T-cell (primary cell): ENCODE measurements at regions not wholly inside any gene's neighbourhood (a gene's known extent, or its start where the extent isn't known, plus 50 kb on each side); places are given as distances from the start of the nearest gene placed in this dataset.

Experiments used
- ATAC-seq, 4 experiments: fragments of 200-7000 bp in 3 of 4; fragments of 150-1000 bp in 1 of 4; cut with Tn5 transposase; replicated peaks in 1 of 4; 1 replicate in 3 of 4; 2 replicates in 1 of 4; pipeline ENCODE4 v1.10.0; 2021; ENCODE audit warnings: moderate library complexity in 3 of 4, mild to moderate bottlenecking in 2 of 4, moderate number of reproducible peaks in 1 of 4
- CTCF ChIA-PET, 2 donors: fragments of 300-600 bp; sonication (Branson Sonifier 250); formaldehyde crosslinking; loops; one replicate each; lab custom pipeline; 2022; ENCODE audit warnings: antibody characterized with exemption in 2 of 2; lab: Charles Lee
- POLR2A ChIA-PET, 2 donors: fragments of 300-600 bp; sonication (Branson Sonifier 250); formaldehyde crosslinking; loops; one replicate each; lab custom pipeline; 2022; ENCODE audit warnings: antibody characterized with exemption in 2 of 2; lab: Charles Lee
- DNase-seq, 35 experiments: peaks; one replicate each; pipeline versions ENCODE4 v3.0.0 to v3.0.0-alpha.2; 2013 to 2023
- H3K27ac ChIP-seq: one replicate; pipeline ENCODE4 v1.5.1; 2013; ENCODE audit warnings: low read length
- H3K27me3 ChIP-seq, 2 experiments: replicated peaks in 1 of 2; 1 replicate in 1 of 2; 2 replicates in 1 of 2; pipeline versions ENCODE4 v1.6.1 to v1.7.0; 2013; ENCODE audit warnings: low read length in 1 of 2, mixed read lengths in 1 of 2; ENCODE audit not compliant: control insufficient read depth in 2 of 2, insufficient read depth in 2 of 2; ENCODE audit errors: extremely low read depth in 1 of 2
- H3K36me3 ChIP-seq, 2 donors: 1 replicate in 1 of 2; 2 replicates in 1 of 2; pipeline versions ENCODE4 v1.6.1 to v1.7.0; 2013; ENCODE audit warnings: low read length in 1 of 2; ENCODE audit not compliant: control insufficient read depth in 2 of 2, insufficient read depth in 1 of 2; ENCODE audit errors: extremely low read depth in 1 of 2
- H3K4me1 ChIP-seq, 2 experiments: 1 replicate in 1 of 2; 2 replicates in 1 of 2; pipeline versions ENCODE4 v1.6.1 to v1.7.0; 2013; ENCODE audit warnings: low read length in 2 of 2, mixed read lengths in 1 of 2; ENCODE audit not compliant: insufficient read depth in 2 of 2, control insufficient read depth in 1 of 2; ENCODE audit errors: extremely low read depth in 1 of 2
- H3K4me3 ChIP-seq, 2 donors: 1 replicate in 1 of 2; 2 replicates in 1 of 2; pipeline versions ENCODE4 v1.5.1 to v1.7.0; 2013; ENCODE audit warnings: mild to moderate bottlenecking in 2 of 2, low read length in 1 of 2, moderate library complexity in 1 of 2; ENCODE audit not compliant: control insufficient read depth in 1 of 2; ENCODE audit errors: extremely low read depth in 1 of 2
- H3K9me3 ChIP-seq: 2 replicates; pipeline ENCODE4 v1.7.0; 2013
- H3K27ac Mint-ChIP-seq, 2 donors: one replicate each; pipeline ENCODE4 v1.8.0; 2020 to 2021; ENCODE audit warnings: mild to moderate bottlenecking in 2 of 2, mixed read lengths in 2 of 2
- H3K27me3 Mint-ChIP-seq, 2 donors: one replicate each; pipeline ENCODE4 v1.8.0; 2021 to 2022; ENCODE audit warnings: mixed read lengths in 2 of 2
- H3K36me3 Mint-ChIP-seq: one replicate; pipeline ENCODE4 v1.8.0; 2021; ENCODE audit warnings: mixed read lengths
- H3K4me1 Mint-ChIP-seq, 3 donors: one replicate each; pipeline ENCODE4 v1.8.0; 2020 to 2022; ENCODE audit warnings: mixed read lengths in 3 of 3, mild to moderate bottlenecking in 1 of 3
- H3K4me3 Mint-ChIP-seq, 3 donors: one replicate each; pipeline ENCODE4 v1.8.0; 2020 to 2022; ENCODE audit warnings: mild to moderate bottlenecking in 3 of 3, mixed read lengths in 3 of 3, moderate library complexity in 3 of 3
- H3K9me3 Mint-ChIP-seq, 3 donors: one replicate each; pipeline ENCODE4 v1.8.0; 2020 to 2022; ENCODE audit warnings: mixed read lengths in 3 of 3
- WGBS: methylation state at CpG from one replicate; pipeline ENCODE4 v1.1.5; 2013; ENCODE audit warnings: missing lambda C conversion rate; ENCODE audit not compliant: insufficient coverage; 5-methylcytosine and 5-hydroxymethylcytosine counted together

- Mint-ChIP-seq H3K9me3 (peaks cover 0 to 4% (median 0%) of the 10 kb centered on the region in 3 donors), H3K27me3 (peaks cover 0 to 11% of the 10 kb centered on the region in 2 donors), H3K4me3 (no peak overlapping the region), H3K27ac (no peak overlapping the region), H3K36me3 (no peaks in the 10 kb centered on the region), H3K4me1 (no peaks in the 10 kb centered on the region)
- Histone ChIP-seq H3K27ac (no peak overlapping the region), H3K27me3 (no peaks in the 10 kb centered on the region), H3K4me1 (no peaks in the 10 kb centered on the region), H3K9me3 (no peaks in the 10 kb centered on the region), H3K36me3 (no peaks in the 10 kb centered on the region), H3K4me3 (no peak overlapping the region)
- WGBS, result no CpG with 5 or more reads among the region's 3 CpGs
- ATAC-seq, result no peak
- ChIA-PET CTCF (interaction anchor here in 1 of 2 donors (0.7 kb wide), 1 partner anchor 10 kb away, joined by 3 read pairs; no protein-coding TSS in a partner anchor), POLR2A (no interaction called here)
- no peak for DNase-seq
These were observed 303.4 kb downstream of the FGF13 start for GRCh38 chrX:138408101-138408500.

- ChIA-PET CTCF (no interaction called here), POLR2A (no interaction called here)
- no peak for ATAC-seq
- Histone ChIP-seq H3K4me3 (no peak overlapping the region), H3K36me3 (no peaks in the 10 kb centered on the region), H3K9me3 (no peaks in the 10 kb centered on the region), H3K4me1 (no peaks in the 10 kb centered on the region), H3K27ac (no peak overlapping the region), H3K27me3 (no peaks in the 10 kb centered on the region)
- H3K27me3 Mint-ChIP-seq, result peaks cover 0 to 11% of the 10 kb centered on the region in 2 donors
- H3K9me3 Mint-ChIP-seq, result peaks cover 0 to 4% (median 0%) of the 10 kb centered on the region in 3 donors
- no peak overlapping the region for H3K4me3 Mint-ChIP-seq
- no peak for DNase-seq
- H3K27ac Mint-ChIP-seq, result no peak overlapping the region
- no peaks in the 10 kb centered on the region for H3K4me1 Mint-ChIP-seq
- 60% methylated on average over 1 of the region's 2 CpGs for WGBS
- H3K36me3 Mint-ChIP-seq, result no peaks in the 10 kb centered on the region
These were observed 300.5 kb downstream of the FGF13 start for GRCh38 chrX:138411048-138411447.
